ENCODE measurements at regions not wholly inside any gene's neighbourhood (a gene's known extent, or its start where the extent isn't known, plus 50 kb on each side); places are given as distances from the start of the nearest gene placed in this dataset.
"Not testable (repeated sequence)": the region's sequence is repeated elsewhere in the genome, so short reads cannot be mapped to it uniquely, and the experiment has no call there.

GRCh38 chr11:96940227-96940626 lies 550.4 kb downstream of the JRKL start:
- no peak for DNase-seq

GRCh38 chr11:96942855-96943254 lies 553.0 kb downstream of the JRKL start:
- DNase-seq = no peak

- DNase-seq = no peak
Observed at GRCh38 chr11:96943970-96944369, 554.2 kb downstream of the JRKL start.

GRCh38 chr11:96948066-96948465 lies 558.3 kb downstream of the JRKL start:
- DNase-seq = no peak

- DNase-seq = no peak
Observed at GRCh38 chr11:96949464-96949863, 559.7 kb downstream of the JRKL start.

- no peak for DNase-seq
Observed at GRCh38 chr11:96954587-96955242, 564.9 kb downstream of the JRKL start.

GRCh38 chr11:96960476-96960875 lies 570.7 kb downstream of the JRKL start:
- no peak for DNase-seq

- DNase-seq = no peak
Observed at GRCh38 chr11:96960926-96961325, 571.1 kb downstream of the JRKL start.

- DNase-seq = no peak
Observed at GRCh38 chr11:96961931-96962330, 572.1 kb downstream of the JRKL start.

GRCh38 chr11:96963375-96963774 lies 573.6 kb downstream of the JRKL start:
- DNase-seq = no peak

GRCh38 chr11:96964661-96965060 lies 574.8 kb downstream of the JRKL start:
- DNase-seq = no peak

GRCh38 chr11:96967616-96968015 lies 577.8 kb downstream of the JRKL start:
- DNase-seq = no peak

GRCh38 chr11:96969251-96969650 lies 579.4 kb downstream of the JRKL start:
- no peak for DNase-seq

GRCh38 chr11:96978751-96979150 lies 588.9 kb downstream of the JRKL start:
- DNase-seq = no peak

- no peak for DNase-seq
Observed at GRCh38 chr11:96986516-96986915, 596.7 kb downstream of the JRKL start.

GRCh38 chr11:96990914-96991313 lies 601.1 kb downstream of the JRKL start:
- no peak for DNase-seq

- no peak for DNase-seq
Observed at GRCh38 chr11:97000481-97000880, 610.7 kb downstream of the JRKL start.

GRCh38 chr11:97007283-97007682 lies 617.5 kb downstream of the JRKL start:
- no peak for DNase-seq

- no peak for DNase-seq
Observed at GRCh38 chr11:97009613-97010012, 619.8 kb downstream of the JRKL start.

GRCh38 chr11:97010997-97011396 lies 621.2 kb downstream of the JRKL start:
- DNase-seq = not testable (repeated sequence)

GRCh38 chr11:97015327-97015726 lies 625.5 kb downstream of the JRKL start:
- DNase-seq = no peak

GRCh38 chr11:97019305-97019704 lies 629.5 kb downstream of the JRKL start:
- DNase-seq = no peak

GRCh38 chr11:97019754-97020153 lies 629.9 kb downstream of the JRKL start:
- DNase-seq = no peak

GRCh38 chr11:97022955-97023354 lies 633.1 kb downstream of the JRKL start:
- DNase-seq = no peak

GRCh38 chr11:97028836-97029406 lies 639.1 kb downstream of the JRKL start:
- DNase-seq = no peak
